ENCODE measurements at regions not wholly inside any gene's neighbourhood (a gene's known extent, or its start where the extent isn't known, plus 50 kb on each side); places are given as distances from the start of the nearest gene placed in this dataset.

- WGBS, 4 donors: 92 to 95% (median 94%) methylated on average over 3 of the region's 3 CpGs
- intact Hi-C loops (cut with DNase I): no loop called here
- DNase-seq (no peak), ATAC-seq (no peak)
- Histone ChIP-seq H3K27ac (no peak overlapping the region), H3K36me3 (no peaks in the 10 kb centered on the region), H3K4me3 (no peak overlapping the region), H3K27me3 (no peaks in the 10 kb centered on the region), H3K4me1 (no peaks in the 10 kb centered on the region), H3K9me3 (peaks cover 0 to 7% (median 0%) of the 10 kb centered on the region in 12 donors)
- TF ChIP-seq, protein P1, sequence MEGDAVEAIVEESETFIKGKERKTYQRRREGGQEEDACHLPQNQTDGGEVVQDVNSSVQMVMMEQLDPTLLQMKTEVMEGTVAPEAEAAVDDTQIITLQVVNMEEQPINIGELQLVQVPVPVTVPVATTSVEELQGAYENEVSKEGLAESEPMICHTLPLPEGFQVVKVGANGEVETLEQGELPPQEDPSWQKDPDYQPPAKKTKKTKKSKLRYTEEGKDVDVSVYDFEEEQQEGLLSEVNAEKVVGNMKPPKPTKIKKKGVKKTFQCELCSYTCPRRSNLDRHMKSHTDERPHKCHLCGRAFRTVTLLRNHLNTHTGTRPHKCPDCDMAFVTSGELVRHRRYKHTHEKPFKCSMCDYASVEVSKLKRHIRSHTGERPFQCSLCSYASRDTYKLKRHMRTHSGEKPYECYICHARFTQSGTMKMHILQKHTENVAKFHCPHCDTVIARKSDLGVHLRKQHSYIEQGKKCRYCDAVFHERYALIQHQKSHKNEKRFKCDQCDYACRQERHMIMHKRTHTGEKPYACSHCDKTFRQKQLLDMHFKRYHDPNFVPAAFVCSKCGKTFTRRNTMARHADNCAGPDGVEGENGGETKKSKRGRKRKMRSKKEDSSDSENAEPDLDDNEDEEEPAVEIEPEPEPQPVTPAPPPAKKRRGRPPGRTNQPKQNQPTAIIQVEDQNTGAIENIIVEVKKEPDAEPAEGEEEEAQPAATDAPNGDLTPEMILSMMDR (IDR thresholded peaks at IDR 0.05): no peak
- no peak for TF ChIP-seq POLR2A (IDR thresholded peaks at IDR 0.05)
These were observed 91.4 kb downstream of the MOBP start for GRCh38 chr3:39558775-39559306.

DNA sequence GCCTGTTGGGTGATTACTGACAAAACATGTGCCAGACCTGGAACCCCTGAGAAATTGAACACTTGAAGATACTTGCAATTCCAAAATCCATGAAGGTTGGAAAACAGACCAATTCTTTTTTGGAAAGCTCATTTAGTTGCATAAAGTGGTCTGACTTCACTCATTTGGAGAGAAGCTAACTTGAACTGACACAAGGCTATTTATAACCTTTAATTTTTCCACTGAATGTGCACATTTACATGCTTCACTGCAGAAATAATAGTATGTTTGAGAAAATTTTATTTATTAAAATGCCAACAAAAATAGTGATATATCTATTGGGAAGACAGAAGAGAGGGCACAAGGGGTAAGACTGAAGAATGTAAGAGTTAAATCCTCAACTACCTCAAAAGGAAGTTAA lies 92.1 kb downstream of the MOBP start:
- H3K36me3 ChIP-seq: no peaks in the 10 kb centered on the region
- intact Hi-C loops (cut with DNase I): no loop called here
- no peak overlapping the region for H3K27ac ChIP-seq
- no peak for ATAC-seq
- no peak for DNase-seq
- H3K4me3 ChIP-seq: no peak overlapping the region
- no peaks in the 10 kb centered on the region for H3K27me3 ChIP-seq
- no peaks in the 10 kb centered on the region for H3K4me1 ChIP-seq
- H3K9me3 ChIP-seq: peaks cover 0 to 5% (median 0%) of the 10 kb centered on the region in 12 donors
- TF ChIP-seq POLR2A (IDR thresholded peaks at IDR 0.05): no peak
- TF ChIP-seq, protein P1 (IDR thresholded peaks at IDR 0.05): no peak

DNA sequence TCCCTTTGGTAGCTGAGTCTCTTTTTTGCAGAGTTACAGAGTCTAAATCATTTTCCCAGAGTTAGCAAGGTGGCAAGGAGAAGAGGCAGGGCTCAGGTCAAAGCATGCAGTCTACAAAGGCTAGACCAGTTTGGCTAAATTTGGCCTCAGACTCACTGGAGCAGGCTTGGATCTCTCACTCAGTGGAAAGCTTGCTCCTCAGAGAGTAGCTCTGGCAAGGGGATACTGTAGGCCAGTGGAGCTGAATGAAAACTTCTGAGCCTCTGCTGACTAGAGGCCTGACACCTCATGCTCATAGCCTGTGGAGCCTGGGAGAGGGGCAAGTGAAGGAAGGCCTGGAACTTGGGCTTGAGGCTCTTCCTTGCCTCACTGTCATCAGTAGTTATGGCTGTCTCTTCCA lies 101.0 kb downstream of the MOBP start:
- intact Hi-C loops (cut with DNase I): no loop called here
- TF ChIP-seq, protein P1 (IDR thresholded peaks at IDR 0.05): no peak
- no peak for TF ChIP-seq POLR2A (IDR thresholded peaks at IDR 0.05)
- Histone ChIP-seq H3K4me3 (no peak overlapping the region), H3K27ac (no peak overlapping the region), H3K9me3 (no peaks in the 10 kb centered on the region), H3K27me3 (no peaks in the 10 kb centered on the region), H3K36me3 (no peaks in the 10 kb centered on the region), H3K4me1 (peaks cover 0 to 11% (median 0%) of the 10 kb centered on the region in 12 donors)
- peak in 1 of 4 donors; percentile 47 for ATAC-seq
- DNase-seq: no peak

DNA sequence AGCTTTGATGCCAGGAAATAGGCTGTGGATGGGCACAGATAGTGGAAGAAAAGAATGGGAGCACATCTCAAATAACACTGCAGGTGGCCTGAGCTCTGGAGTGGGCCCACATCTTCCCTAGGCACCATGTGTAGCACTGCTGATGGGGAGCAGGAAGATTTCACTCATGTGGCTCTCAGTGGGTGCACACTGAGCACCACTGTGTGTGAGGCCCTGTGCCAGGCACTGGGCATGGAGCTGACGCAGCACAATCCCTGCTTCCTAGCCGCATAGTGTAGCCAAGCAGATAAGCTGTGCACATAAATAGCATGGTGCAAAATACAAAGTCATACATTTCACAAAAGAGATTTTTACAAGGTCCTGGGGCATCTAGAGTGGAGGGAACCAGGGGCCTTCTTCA lies 101.6 kb downstream of the MOBP start:
- TF ChIP-seq POLR2A (IDR thresholded peaks at IDR 0.05): no peak
- TF ChIP-seq, protein P1 (IDR thresholded peaks at IDR 0.05): no peak
- H3K4me3 ChIP-seq: no peak overlapping the region
- H3K36me3 ChIP-seq: no peaks in the 10 kb centered on the region
- DNase-seq (peak in 4 of 5 donors; percentile 19 to 56 (median 26)), ATAC-seq (peak; percentile 88 to 98 (median 96))
- H3K4me1 ChIP-seq: peaks cover 0 to 11% (median 0%) of the 10 kb centered on the region in 12 donors
- intact Hi-C loops (cut with DNase I): no loop called here
- WGBS, 4 donors: 48 to 62% (median 55%) methylated on average over 2 of the region's 2 CpGs
- no peak overlapping the region for H3K27ac ChIP-seq
- H3K27me3 ChIP-seq: no peaks in the 10 kb centered on the region
- H3K9me3 ChIP-seq: no peaks in the 10 kb centered on the region

All from heart left ventricle (tissue), 16 donors.